ENCODE measurements at regions not wholly inside any gene's neighbourhood (a gene's known extent, or its start where the extent isn't known, plus 50 kb on each side); places are given as distances from the start of the nearest gene placed in this dataset.
"Not testable (repeated sequence)": the region's sequence is repeated elsewhere in the genome, so short reads cannot be mapped to it uniquely, and the experiment has no call there.

- no peak for FAIRE-seq
- no peak for DNase-seq (ENCODE audit: insufficient read length, low spot score)
Observed at GRCh38 chr5:163569284-163569683, 63.9 kb downstream of the MAT2B start.

GRCh38 chr5:163571744-163572143 lies 66.3 kb downstream of the MAT2B start:
- no peak for FAIRE-seq

GRCh38 chr5:163574472-163575440 lies 69.3 kb downstream of the MAT2B start:
- FAIRE-seq (no peak), DNase-seq (ENCODE audit: insufficient read length, low spot score) (no peak)

More at GRCh38 chr5:163571744-163572143, 66.3 kb downstream of the MAT2B start:
- no peak for DNase-seq (ENCODE audit: insufficient read length, low spot score)

- DNase-seq (ENCODE audit: insufficient read length, low spot score) (no peak), FAIRE-seq (no peak)
Observed at GRCh38 chr5:163578652-163579051, 73.2 kb downstream of the MAT2B start.

GRCh38 chr5:163579729-163580128 lies 74.3 kb downstream of the MAT2B start:
- FAIRE-seq (no peak), DNase-seq (ENCODE audit: insufficient read length, low spot score) (no peak)

GRCh38 chr5:163580516-163580915 lies 75.1 kb downstream of the MAT2B start:
- DNase-seq (ENCODE audit: insufficient read length, low spot score) (no peak), FAIRE-seq (no peak)

GRCh38 chr5:163583491-163584153 lies 78.2 kb downstream of the MAT2B start:
- DNase-seq (ENCODE audit: insufficient read length, low spot score); FAIRE-seq: not testable (repeated sequence)

- FAIRE-seq (no peak), DNase-seq (ENCODE audit: insufficient read length, low spot score) (no peak)
Observed at GRCh38 chr5:163585206-163585605, 79.8 kb downstream of the MAT2B start.

GRCh38 chr5:163586531-163586956 lies 81.1 kb downstream of the MAT2B start:
- FAIRE-seq (no peak), DNase-seq (ENCODE audit: insufficient read length, low spot score) (no peak)

- FAIRE-seq (no peak), DNase-seq (ENCODE audit: insufficient read length, low spot score) (no peak)
Observed at GRCh38 chr5:163594951-163595350, 89.5 kb downstream of the MAT2B start.

- no peak for DNase-seq (ENCODE audit: insufficient read length, low spot score)
Observed at GRCh38 chr5:163595932-163596607, 90.7 kb downstream of the MAT2B start.

GRCh38 chr5:163596608-163597315 lies 91.3 kb downstream of the MAT2B start:
- DNase-seq (ENCODE audit: insufficient read length, low spot score) (no peak), FAIRE-seq (no peak)

More at GRCh38 chr5:163595932-163596607, 90.7 kb downstream of the MAT2B start:
- FAIRE-seq = no peak

- DNase-seq (ENCODE audit: insufficient read length, low spot score) (no peak), FAIRE-seq (no peak)
Observed at GRCh38 chr5:163604013-163604412, 98.6 kb downstream of the MAT2B start.

GRCh38 chr5:163607256-163607655 lies 101.8 kb downstream of the MAT2B start:
- FAIRE-seq = no peak

GRCh38 chr5:163608621-163609020 lies 103.2 kb downstream of the MAT2B start:
- DNase-seq (ENCODE audit: insufficient read length, low spot score) = no peak
- no peak for FAIRE-seq

More at GRCh38 chr5:163607256-163607655, 101.8 kb downstream of the MAT2B start:
- no peak for DNase-seq (ENCODE audit: insufficient read length, low spot score)

- DNase-seq (ENCODE audit: insufficient read length, low spot score) (no peak), FAIRE-seq (no peak)
Observed at GRCh38 chr5:163609910-163610309, 104.5 kb downstream of the MAT2B start.

GRCh38 chr5:163612358-163613149 lies 107.1 kb downstream of the MAT2B start:
- DNase-seq (ENCODE audit: insufficient read length, low spot score) (no peak), FAIRE-seq (no peak)

- FAIRE-seq = no peak
- no peak for DNase-seq (ENCODE audit: insufficient read length, low spot score)
Observed at GRCh38 chr5:163613150-163613442, 107.7 kb downstream of the MAT2B start.

- no peak for DNase-seq (ENCODE audit: insufficient read length, low spot score)
- no peak for FAIRE-seq
Observed at GRCh38 chr5:163614787-163615186, 109.4 kb downstream of the MAT2B start.
